Left cardiac atrium (tissue), 4 donors: ENCODE measurements at regions not wholly inside any gene's neighbourhood (a gene's known extent, or its start where the extent isn't known, plus 50 kb on each side); places are given as distances from the start of the nearest gene placed in this dataset.

Experiments
- ATAC-seq, 2 donors: fragments of 200-7000 bp; cut with Tn5 transposase; one replicate each; pipeline ENCODE4 v1.9.1; 2020; ENCODE audit warnings: mild to moderate bottlenecking in 2 of 2, moderate library complexity in 2 of 2
- DNase-seq: peaks from one replicate; pipeline ENCODE4 v3.0.0-alpha.2; 2020
- intact Hi-C, 2 donors: fragments of 100-400 bp; cut with DNase I; formaldehyde crosslinking; loops; one replicate each; pipeline versions ENCODE4 v1.14.1 to v1.15.1; 2022 to 2023
- donor health status: DM: no; HTN: yes; CAD: no.
- donor health status: DM: no; HTN: yes; CAD: no; lungs with severe emphysema.
- donor health status: DM: yes; HTN: yes; CAD: no.
- donor health status: Dilated cardiomyopathy.

DNA sequence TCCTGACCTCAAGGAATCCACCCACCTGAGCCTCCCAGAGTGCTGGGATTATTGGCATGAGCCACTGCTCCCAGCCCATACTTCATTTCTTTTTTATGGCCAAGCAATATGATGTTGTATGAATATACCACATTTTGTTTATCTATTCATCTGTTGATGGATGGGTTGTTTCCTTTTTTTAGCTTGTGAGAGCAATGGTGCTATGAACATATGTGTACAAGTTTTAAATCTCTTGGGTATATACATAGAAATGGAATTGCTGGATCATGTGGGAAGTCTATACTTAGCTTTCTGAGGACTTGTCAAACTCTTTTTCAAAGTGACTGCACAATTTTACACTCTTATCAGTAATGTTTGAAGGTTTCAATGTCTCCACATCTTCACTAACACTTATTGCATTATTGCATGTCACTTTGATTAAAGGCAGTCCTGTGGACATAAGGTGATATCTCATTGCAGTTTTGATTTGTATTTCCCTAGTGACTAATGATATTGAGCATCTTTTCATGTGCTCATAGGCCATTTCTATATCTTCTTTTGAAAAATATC lies 167.1 kb upstream of the SPHKAP start:
- ATAC-seq (peak; percentile 59 to 89), DNase-seq (no peak)

GRCh38 chr2:228344531-228344930 lies 163.0 kb upstream of the SPHKAP start:
- ATAC-seq (no peak), DNase-seq (no peak)
- intact Hi-C loops = no loop called here

More for the DNA sequence above, 167.1 kb upstream of the SPHKAP start:
- intact Hi-C loops = no loop called here

GRCh38 chr2:228339525-228339924 lies 158.0 kb upstream of the SPHKAP start:
- intact Hi-C loops = no loop called here
- ATAC-seq (no peak), DNase-seq (no peak)

GRCh38 chr2:228334180-228334579 lies 152.7 kb upstream of the SPHKAP start:
- DNase-seq (no peak), ATAC-seq (no peak)
- intact Hi-C loops = no loop called here

- ATAC-seq = peak; percentile 71 to 94
Observed at GRCh38 chr2:228329282-228329681, 147.8 kb upstream of the SPHKAP start.

GRCh38 chr2:228321015-228321414 lies 139.5 kb upstream of the SPHKAP start:
- intact Hi-C loops = no loop called here
- peak in 1 of 2 donors; percentile 29 for ATAC-seq
- DNase-seq = no peak

More at GRCh38 chr2:228329282-228329681, 147.8 kb upstream of the SPHKAP start:
- intact Hi-C loops = no loop called here
- DNase-seq = no peak

- no peak for DNase-seq
- peak; percentile 73 to 79 for ATAC-seq
- intact Hi-C loops = loop anchor here in 1 of 2 donors (5.0 to 10.0 kb wide), 2 partner anchors 133 to 334 kb away; partner anchors contain the start of gene SPHKAP
Observed at GRCh38 chr2:228318218-228318617, 136.7 kb upstream of the SPHKAP start.

DNA sequence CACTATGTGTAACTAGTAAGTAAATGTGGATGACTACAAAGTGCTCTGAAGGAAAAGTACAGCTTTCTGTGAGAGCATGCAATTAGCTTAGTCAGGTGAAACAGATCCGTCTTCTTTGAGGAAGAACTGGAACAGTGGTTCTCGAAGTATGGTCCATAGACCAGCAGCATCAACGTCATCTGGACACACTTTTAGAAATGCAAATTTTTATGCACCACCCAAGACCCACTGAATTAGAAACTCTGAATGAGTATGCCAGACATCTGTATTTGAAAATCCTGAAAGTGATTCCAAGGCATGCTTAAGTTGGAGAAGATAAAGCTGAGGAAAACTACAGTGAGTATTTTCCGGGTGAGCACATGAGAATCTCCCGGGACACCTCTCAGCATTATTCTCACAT lies 130.7 kb upstream of the SPHKAP start:
- DNase-seq (no peak), ATAC-seq (no peak)
- intact Hi-C loops = loop anchor here in 1 of 2 donors (10.0 kb wide), 1 partner anchor 127 kb away; the partner anchor contains the start of gene SPHKAP

GRCh38 chr2:228303960-228304359 lies 122.5 kb upstream of the SPHKAP start:
- ATAC-seq (no peak), DNase-seq (no peak)
- intact Hi-C loops = no loop called here

GRCh38 chr2:228283491-228284171 lies 102.1 kb upstream of the SPHKAP start:
- no peak for ATAC-seq

GRCh38 chr2:228282376-228282775 lies 100.9 kb upstream of the SPHKAP start:
- intact Hi-C loops = no loop called here
- DNase-seq (no peak), ATAC-seq (no peak)

More at GRCh38 chr2:228283491-228284171, 102.1 kb upstream of the SPHKAP start:
- DNase-seq = no peak
- intact Hi-C loops = no loop called here

DNA sequence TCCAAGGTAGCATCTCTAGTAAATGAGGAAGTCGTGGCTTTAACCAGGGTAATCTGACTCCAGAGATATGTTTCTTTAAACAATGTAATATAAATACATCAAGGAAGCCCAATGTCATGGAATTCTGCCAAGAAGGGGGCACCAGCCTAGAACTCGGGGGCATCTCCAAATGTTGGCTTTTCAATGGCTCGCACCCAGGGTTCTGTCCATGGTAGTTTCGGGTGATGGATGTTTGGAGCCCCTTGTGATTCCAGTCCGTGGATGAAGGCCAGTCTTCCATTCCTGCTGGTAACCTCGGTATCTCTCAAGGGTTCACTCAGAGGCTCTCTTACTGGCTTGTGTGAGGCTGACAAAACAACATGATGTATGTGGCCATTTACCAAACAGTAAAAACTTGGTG lies 91.7 kb upstream of the SPHKAP start:
- intact Hi-C loops = no loop called here
- no peak for DNase-seq
- ATAC-seq = no peak

DNA sequence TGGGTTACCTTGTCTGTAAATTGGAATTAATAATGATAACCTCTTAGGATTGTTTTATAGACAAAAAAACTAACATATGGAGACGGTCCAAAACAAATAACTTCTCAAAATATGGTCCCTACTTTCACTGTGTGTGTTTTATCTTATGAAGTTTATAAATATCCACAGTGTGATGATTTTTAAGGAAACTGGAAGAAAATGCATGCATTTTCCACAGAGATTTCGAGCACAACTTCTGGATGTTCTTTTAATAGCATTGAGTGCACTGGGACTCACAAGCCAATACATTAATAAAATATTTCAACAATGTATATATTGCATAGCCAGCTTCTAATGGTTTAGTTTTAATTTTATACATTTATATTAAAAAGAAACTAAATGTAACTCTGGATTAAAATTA lies 87.9 kb upstream of the SPHKAP start:
- ATAC-seq (no peak), DNase-seq (no peak)
- intact Hi-C loops = no loop called here

DNA sequence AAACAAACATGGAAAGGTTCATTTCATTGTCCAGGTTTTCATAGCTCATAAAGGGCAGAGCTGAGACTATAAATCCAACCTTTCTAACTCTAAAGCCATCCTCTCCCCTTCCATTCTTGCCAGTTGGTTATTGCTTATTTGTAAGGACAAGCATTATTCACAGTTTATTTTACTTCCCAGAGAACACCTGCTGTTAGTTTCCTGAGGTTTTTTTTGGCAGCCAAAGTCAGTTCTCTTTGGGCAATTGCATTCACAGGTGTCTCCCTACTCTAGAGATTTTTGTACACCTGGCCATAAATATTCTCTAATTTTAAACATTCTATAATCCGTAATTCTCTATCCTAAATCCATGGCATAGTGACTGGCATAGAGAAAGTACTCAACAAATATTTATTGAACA lies 87.3 kb upstream of the SPHKAP start:
- DNase-seq (no peak), ATAC-seq (no peak)
- intact Hi-C loops = no loop called here

DNA sequence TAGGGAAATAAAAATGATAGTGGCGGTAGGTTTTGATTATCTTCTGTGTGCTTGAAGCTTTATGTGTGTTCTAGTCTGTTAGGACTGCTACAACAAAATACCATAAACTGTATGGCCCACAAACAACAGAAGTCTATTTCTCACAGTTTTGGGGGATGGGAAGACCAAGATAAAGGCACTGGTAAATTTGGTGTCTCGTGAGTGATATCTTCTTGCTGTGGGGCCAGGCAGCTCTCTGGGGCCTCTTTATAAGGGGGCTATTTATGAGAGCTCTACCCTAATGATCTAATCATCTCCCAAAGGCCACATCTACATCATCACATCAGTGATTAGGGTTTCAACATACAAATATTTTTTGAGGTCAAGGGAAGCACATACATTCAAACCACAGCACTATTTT lies 86.8 kb upstream of the SPHKAP start:
- DNase-seq (no peak), ATAC-seq (no peak)
- intact Hi-C loops = no loop called here

GRCh38 chr2:228263156-228263555 lies 81.7 kb upstream of the SPHKAP start:
- intact Hi-C loops = no loop called here
- no peak for DNase-seq
- ATAC-seq = no peak

- no peak for ATAC-seq
- intact Hi-C loops = no loop called here
- DNase-seq = no peak
Observed at GRCh38 chr2:228261546-228261945, 80.1 kb upstream of the SPHKAP start.

DNA sequence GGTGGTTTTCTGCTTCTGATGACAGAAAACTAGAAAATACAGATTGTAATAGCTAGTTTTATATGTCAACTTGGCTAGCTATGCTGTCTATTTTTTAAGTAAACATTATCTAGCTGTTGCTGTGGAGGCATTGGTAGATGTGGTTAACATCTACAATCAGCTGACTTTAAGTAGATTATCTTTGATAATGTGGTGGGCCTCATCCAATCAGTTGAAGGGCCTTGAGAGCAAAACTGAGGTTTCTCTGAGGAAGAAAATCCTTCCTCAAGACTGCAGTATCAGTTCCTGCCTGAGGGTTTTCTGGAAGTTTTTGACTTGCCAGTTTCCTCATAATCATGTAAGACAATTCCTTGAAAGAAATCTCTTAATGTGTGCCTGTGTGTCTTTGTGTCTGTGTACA lies 75.9 kb upstream of the SPHKAP start:
- ATAC-seq (no peak), DNase-seq (no peak)
- intact Hi-C loops = no loop called here

- no peak for ATAC-seq
- no peak for DNase-seq
- intact Hi-C loops = no loop called here
Observed at GRCh38 chr2:228253752-228254151, 72.3 kb upstream of the SPHKAP start.

DNA sequence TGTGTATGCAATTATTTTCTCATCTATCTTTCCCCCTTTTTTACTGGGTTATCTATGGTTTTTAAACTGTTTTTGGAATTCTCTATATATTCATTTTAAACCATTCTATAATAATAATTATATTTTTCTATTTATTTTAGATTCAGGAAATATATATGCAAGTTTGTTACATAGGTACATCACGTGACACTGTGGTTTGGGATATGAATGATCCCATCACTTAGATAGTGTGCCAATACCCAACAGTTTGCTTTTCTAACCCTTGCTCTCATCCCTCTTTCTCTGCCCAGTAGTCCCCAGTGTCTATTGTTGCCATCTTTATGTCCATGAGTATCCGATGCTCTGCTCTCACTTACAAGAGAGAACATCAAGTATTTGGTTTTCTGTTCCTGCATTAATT lies 65.8 kb upstream of the SPHKAP start:
- no peak for ATAC-seq
- intact Hi-C loops = no loop called here
- DNase-seq = no peak

- no peak for DNase-seq
- intact Hi-C loops = no loop called here
- no peak for ATAC-seq
Observed at GRCh38 chr2:228245601-228246000, 64.1 kb upstream of the SPHKAP start.
